Right lobe of liver (tissue), 4 donors: ENCODE measurements at regions not wholly inside any gene's neighbourhood (a gene's known extent, or its start where the extent isn't known, plus 50 kb on each side); places are given as distances from the start of the nearest gene placed in this dataset.

ENCODE experiments used
- CTCF ChIP-seq, 4 donors: fragments of 200-600 bp in 3 of 4; fragments of 450-650 bp in 1 of 4; IDR thresholded peaks; one replicate each; pipeline versions ENCODE4 v1.5.1 to v1.8.0; 2016 to 2022; ENCODE audit warnings: antibody characterized with exemption in 4 of 4, mild to moderate bottlenecking in 2 of 4
- POLR2A ChIP-seq: fragments of 450-650 bp; IDR thresholded peaks from one replicate; pipeline ENCODE4 v1.6.1; 2017; ENCODE audit warnings: antibody characterized with exemption, mild to moderate bottlenecking
- donor health status: DM: no; HTN: no; CAD: no.
- donor health status: DM: no; HTN: no; CAD: no.
- donor health status: DM: no; HTN: yes; CAD: no.

- no peak for TF ChIP-seq CTCF (IDR thresholded peaks at IDR 0.05)
- TF ChIP-seq POLR2A: no peak
These were observed 66.4 kb upstream of the FRMD4B start for GRCh38 chr3:69452295-69452694.
